HG02623 (cell line): ENCODE measurements at regions not wholly inside any gene's neighbourhood (a gene's known extent, or its start where the extent isn't known, plus 50 kb on each side); places are given as distances from the start of the nearest gene placed in this dataset.

Source experiments
- ATAC-seq: cut with Tn5 transposase; IDR thresholded peaks from one replicate; pipeline ENCODE4 v1.9.1; 2021; ENCODE audit warnings: moderate library complexity; ENCODE audit not compliant: unreplicated experiment

DNA sequence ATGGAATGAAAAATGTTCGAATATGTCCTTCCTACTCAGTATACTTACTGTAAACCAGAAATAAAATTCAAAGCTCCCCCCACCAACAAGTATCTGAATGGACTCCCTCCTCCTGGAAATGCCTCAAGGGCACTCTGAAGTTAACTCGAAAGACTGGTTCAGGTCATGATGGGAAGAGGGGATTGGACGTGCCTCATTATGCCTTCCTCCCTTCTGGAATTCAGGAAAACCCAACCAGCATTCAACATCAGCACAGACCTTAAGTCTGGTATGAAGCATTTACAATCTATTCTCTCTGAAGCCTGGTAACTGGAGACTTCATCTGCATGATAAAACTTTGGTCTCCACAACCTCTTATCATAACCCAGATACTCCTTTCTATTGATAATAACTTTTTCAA is 428.3 kb upstream of the RAG2 start:
- no peak for ATAC-seq

GRCh38 chr11:37006563-37006962 is 408.5 kb upstream of the RAG2 start:
- no peak for ATAC-seq

DNA sequence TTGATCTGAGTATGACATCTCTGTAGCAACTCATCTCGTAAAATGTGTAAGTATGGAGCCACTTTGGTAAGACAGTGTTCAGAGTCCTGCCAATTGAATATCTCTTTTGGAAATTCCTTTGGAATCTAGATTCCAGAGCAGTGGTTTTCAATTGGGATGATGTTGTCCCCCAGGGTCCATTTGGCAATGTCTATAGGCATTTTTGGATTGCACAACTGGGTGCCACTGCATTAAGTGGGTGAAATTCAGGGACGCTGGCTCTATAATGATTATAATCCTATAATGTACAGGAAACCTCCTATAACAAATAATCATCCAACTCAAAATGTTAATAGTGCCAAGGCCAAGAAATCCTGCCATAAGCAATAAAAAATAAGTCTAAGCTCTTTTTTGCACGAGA is 404.8 kb upstream of the RAG2 start:
- ATAC-seq = no peak

DNA sequence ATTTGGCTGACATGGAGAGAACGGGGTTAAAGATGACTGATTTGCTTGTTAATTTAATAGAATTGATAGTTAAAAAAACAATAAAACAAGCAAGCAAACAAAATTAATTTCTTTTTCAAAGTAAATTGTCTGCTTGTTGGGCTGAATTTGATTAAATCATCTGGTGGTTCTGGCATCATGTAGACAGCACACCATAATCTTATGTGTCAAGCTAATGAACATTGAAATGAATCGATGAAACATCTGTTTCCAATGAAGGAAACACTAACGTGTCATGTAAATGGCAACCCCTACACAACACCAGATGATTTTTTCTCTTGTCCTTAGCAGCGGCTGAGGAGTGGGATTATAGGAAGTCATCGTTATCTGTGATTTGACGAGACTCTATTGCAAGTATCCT is 399.6 kb upstream of the RAG2 start:
- ATAC-seq = no peak

DNA sequence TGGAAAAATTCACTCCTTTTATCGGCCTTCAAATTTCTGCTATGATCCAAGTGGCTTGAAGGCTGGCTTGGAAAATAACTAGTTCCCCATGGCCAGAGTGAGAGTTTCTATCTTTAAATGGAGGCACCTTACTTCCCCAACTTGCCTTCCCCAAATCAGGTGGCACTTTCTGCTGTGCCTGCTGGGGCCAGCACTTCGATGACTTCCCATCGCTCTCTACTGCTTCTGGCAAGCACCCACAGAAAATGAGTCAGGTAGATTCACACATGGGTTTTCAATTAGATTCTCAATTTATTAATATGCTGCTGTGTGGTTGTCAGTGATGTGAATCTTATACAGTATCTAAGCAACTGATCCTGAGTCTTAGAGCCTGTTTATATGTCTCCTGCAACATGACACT is 398.8 kb upstream of the RAG2 start:
- no peak for ATAC-seq

DNA sequence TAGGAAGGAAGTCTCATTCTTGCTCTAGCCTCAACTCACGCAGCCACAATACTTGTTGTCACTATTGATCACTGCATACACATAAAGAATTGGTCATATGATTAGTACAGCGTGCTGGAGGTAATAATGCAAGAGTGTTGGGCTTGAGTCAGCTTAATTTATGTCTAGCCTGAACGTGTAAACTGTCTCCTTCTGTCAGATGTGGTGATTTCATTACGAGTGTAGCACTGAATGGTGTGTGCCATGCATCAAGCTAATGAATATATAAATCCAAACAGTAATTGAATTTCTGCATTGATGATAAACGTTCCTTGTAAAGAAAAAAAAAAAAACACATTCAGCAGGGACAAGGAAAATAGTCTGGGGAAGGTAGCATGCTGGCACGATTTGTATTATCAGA is 396.2 kb upstream of the RAG2 start:
- no peak for ATAC-seq

GRCh38 chr11:36988556-36988955 is 390.5 kb upstream of the RAG2 start:
- no peak for ATAC-seq

GRCh38 chr11:36985562-36985961 is 387.5 kb upstream of the RAG2 start:
- ATAC-seq = no peak

DNA sequence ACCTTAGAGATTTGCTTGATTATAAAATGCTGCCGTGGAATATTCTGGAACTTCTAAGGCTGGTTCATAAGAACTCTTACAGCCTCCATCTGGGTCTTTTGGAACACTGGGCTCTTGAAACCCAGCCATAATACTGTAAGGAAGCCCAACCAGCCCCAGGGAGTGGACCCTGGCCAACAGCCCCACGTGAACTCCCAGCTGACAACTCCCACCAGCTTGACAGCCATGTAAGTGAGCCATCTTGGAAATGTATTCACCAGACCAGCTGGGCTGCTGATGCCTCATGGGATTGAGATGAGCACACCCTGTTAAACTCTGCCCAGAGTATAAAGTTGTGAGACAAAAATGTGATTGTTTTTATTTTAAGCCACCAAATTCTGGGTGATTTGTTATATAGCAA is 378.7 kb upstream of the RAG2 start:
- no peak for ATAC-seq

DNA sequence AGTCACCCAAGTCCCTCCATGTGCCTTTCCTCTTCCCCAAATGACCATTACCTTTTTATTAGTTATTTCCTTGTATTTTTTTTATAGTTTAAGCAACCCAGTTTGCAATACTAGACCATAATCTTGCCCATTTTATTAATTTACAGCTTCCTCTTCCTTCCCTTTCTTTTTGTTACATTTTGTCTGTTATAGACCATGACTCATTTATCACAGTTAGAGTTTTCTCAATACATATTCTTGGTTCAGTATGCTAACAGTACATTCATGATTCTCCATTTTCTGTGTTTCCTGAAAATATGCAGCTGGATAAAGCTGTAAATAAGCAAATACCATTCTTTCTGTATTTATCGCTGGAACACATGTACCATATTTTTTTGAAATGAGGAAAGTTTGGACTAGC is 376.7 kb upstream of the RAG2 start:
- no peak for ATAC-seq

DNA sequence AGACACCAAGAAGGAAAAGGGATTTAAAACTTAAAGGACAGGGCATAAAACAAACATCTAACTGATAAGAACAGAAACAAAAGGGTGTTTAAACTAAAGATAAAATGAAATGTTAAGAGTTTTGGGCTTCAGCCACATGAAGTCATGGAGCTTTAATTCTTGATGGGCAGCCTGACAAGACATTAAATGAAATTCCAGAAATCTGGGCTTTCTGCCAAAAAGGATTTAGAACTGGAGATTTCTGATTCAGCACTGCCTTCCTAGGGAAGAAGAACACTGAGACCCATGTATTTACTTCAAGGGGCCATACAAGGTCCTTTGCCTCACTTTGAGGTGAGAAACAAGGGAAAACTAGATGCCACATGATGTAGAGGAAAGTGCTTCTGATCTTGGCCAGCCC is 355.9 kb upstream of the RAG2 start:
- ATAC-seq = no peak

GRCh38 chr11:36948460-36949127 is 350.6 kb upstream of the RAG2 start:
- no peak for ATAC-seq

GRCh38 chr11:36945384-36945783 is 347.3 kb upstream of the RAG2 start:
- ATAC-seq = no peak

- ATAC-seq = no peak
These were observed 335.4 kb upstream of the RAG2 start for GRCh38 chr11:36933481-36933880.

- ATAC-seq = no peak
These were observed 333.1 kb upstream of the RAG2 start for GRCh38 chr11:36931139-36931538.

- ATAC-seq = no peak
These were observed 332.2 kb upstream of the RAG2 start for GRCh38 chr11:36930256-36930655.

DNA sequence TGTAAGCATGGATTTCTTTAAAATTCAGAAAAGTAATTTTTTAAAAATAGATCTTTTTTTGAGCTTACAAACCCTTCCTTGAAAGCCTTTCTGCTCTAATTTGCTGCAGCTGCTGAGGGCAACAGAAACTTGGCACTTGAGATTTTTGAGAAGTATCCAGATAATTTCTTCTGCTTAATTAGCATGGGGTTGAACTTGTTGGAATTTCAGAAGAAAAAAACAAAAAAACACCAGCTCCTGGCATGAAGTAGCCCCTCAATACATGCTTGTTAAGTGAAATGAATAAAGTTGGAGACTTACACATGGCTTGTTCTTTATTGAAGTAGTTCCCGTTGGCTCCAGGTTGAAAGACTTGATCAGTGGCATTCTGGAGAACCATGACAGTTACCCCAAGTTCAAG is 331.4 kb upstream of the RAG2 start:
- no peak for ATAC-seq

GRCh38 chr11:36928621-36929020 is 330.6 kb upstream of the RAG2 start:
- no peak for ATAC-seq

DNA sequence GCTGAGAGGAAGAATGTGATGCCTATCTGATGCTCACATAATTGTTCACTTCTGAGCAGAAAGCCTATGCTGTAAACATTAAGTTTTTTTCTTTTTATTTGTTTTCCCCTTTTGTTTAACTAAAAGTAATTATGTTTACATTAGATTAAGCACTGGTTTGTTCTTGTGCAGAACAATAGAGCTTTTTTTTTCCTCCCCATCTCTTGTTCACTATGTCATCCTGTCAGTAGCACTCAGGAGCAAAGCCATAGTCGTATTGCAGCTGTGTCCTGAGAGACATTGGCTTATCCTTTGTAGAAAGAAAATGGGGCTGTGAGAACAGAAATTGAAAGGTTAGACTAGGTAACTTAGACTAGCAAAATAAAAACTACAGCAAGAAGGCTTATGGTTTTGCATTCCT is 301.8 kb upstream of the RAG2 start:
- ATAC-seq = no peak

DNA sequence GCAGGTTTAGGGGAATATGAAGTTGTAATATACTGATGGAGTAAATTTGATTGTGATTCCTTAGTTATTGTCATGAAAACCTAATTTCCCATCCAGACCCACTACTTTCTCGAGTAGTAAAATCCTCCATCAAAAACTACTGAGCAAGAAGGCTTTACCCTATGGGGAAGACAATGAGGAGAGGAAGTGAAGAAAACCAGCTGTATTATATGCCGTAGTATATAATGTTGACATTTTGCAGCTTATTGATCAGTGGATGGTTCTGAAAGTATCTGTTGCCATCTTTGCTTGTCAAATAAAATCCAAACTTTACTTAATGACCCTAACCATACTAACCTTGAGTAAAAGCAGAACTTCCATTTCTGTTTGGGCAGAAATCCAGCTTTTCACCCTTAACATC is 292.8 kb upstream of the RAG2 start:
- no peak for ATAC-seq

GRCh38 chr11:36890121-36890679 is 292.2 kb upstream of the RAG2 start:
- no peak for ATAC-seq

- ATAC-seq = no peak
These were observed 287.1 kb upstream of the RAG2 start for GRCh38 chr11:36885154-36885553.

- ATAC-seq = no peak
These were observed 280.7 kb upstream of the RAG2 start for GRCh38 chr11:36878737-36879136.
